ENCODE measurements at regions not wholly inside any gene's neighbourhood (a gene's known extent, or its start where the extent isn't known, plus 50 kb on each side); places are given as distances from the start of the nearest gene placed in this dataset.

DNA sequence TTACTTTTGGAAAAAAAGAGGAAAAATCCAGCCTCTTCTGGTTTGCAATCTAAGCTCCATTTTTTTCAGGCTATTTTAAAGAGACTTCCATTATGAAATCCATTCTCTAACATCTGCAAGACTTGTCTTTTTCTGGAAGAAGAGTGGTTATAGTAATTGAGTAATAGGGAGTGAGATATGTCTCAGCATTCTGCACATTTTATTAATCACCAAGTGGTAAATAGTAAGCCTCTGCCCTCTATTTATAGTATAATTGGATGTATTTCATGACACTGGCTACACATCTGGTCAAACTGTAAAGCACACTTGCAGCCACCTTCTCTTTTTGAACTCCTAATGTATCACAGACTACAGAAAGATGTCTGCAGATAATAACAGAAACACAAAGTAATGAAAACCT, 391.1 kb downstream of the ETS1 start:
- Histone ChIP-seq H3K4me1 (ENCODE audit: control insufficient read depth in 2 of 2, insufficient read depth in 2 of 2, low read length in 2 of 2) (peaks cover 11 to 12% of the 10 kb centered on the region in 2 donors), H4K20me1 (ENCODE audit: control insufficient read depth, insufficient read depth, low read length, poor library complexity, severe bottlenecking) (no peaks in the 10 kb centered on the region), H2AFZ (ENCODE audit: insufficient read depth, low read depth, low read length, poor library complexity, severe bottlenecking) (no peak overlapping the region), H3K9ac (ENCODE audit: low read length) (no peak overlapping the region), H3K27me3 (replicated peaks in 1 of 4; ENCODE audit: control extremely low read depth in 1 of 4, control insufficient read depth in 3 of 4, insufficient read depth in 4 of 4, low read length in 3 of 4) (no peaks in the 10 kb centered on the region), H3K4me3 (ENCODE audit: control extremely low read depth in 1 of 5, extremely low read depth in 1 of 5, insufficient read depth in 1 of 5, low read depth in 2 of 5, low read length in 4 of 5) (no peak overlapping the region), H3K27ac (ENCODE audit: low read length in 2 of 2) (no peak overlapping the region), H3K36me3 (replicated peaks in 1 of 2; ENCODE audit: control extremely low read depth in 1 of 2, control insufficient read depth in 1 of 2, extremely low read depth in 1 of 2, insufficient read depth in 2 of 2, low read length in 1 of 2) (no peaks in the 10 kb centered on the region), H3K4me2 (replicated peaks; ENCODE audit: low read depth, low read length, poor library complexity, severe bottlenecking) (no peak overlapping the region), H3K79me2 (ENCODE audit: control insufficient read depth, insufficient read depth, low read length) (no peaks in the 10 kb centered on the region), H3K9me3 (ENCODE audit: control extremely low read depth in 1 of 3, control insufficient read depth in 2 of 3, insufficient read depth in 1 of 3, low read length in 2 of 3) (no peaks in the 10 kb centered on the region)
- Mint-ChIP-seq H3K9me3 (ENCODE audit: insufficient read depth) (no peaks in the 10 kb centered on the region), H3K4me1 (peaks cover 17% of the 10 kb centered on the region), H3K4me3 (no peak overlapping the region), H3K27me3 (no peaks in the 10 kb centered on the region), H3K27ac (no peak overlapping the region)
- ChIA-PET CTCF (interaction anchor here (0.6 to 2.1 kb wide), 3 partner anchors 19 to 435 kb away, joined by 3 to 20 read pairs (median 3); no protein-coding TSS in a partner anchor), POLR2A (no interaction called here)
- ATAC-seq (ENCODE audit: low read depth): no peak
- DNase-seq: no peak
- intact Hi-C loops (cut with micrococcal nuclease): loop anchor here (5.0 to 10.0 kb wide), 2 partner anchors 89 to 321 kb away; no protein-coding TSS in a partner anchor
- TF ChIP-seq, protein P1, sequence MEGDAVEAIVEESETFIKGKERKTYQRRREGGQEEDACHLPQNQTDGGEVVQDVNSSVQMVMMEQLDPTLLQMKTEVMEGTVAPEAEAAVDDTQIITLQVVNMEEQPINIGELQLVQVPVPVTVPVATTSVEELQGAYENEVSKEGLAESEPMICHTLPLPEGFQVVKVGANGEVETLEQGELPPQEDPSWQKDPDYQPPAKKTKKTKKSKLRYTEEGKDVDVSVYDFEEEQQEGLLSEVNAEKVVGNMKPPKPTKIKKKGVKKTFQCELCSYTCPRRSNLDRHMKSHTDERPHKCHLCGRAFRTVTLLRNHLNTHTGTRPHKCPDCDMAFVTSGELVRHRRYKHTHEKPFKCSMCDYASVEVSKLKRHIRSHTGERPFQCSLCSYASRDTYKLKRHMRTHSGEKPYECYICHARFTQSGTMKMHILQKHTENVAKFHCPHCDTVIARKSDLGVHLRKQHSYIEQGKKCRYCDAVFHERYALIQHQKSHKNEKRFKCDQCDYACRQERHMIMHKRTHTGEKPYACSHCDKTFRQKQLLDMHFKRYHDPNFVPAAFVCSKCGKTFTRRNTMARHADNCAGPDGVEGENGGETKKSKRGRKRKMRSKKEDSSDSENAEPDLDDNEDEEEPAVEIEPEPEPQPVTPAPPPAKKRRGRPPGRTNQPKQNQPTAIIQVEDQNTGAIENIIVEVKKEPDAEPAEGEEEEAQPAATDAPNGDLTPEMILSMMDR (IDR thresholded peaks at IDR 0.05): no peak

DNA sequence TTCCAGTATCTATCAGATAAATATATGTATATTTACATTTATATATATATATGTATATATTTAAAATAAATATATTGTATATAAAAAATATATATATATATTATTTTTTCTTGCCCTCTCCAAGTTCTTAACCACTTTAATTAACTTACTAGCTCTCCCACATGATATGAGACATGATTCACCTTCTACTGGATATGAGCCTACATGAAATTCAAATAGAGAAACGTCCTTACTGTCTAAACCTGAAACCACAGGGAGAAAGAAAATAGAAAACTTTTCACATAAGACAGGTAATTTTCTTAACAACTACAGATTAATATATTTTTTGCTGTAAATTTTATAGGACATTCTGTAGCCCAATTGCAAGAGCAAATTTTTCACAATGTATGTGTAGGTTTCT, 391.6 kb downstream of the ETS1 start:
- no peaks in the 10 kb centered on the region for H3K36me3 ChIP-seq (replicated peaks in 1 of 2; ENCODE audit: control extremely low read depth in 1 of 2, control insufficient read depth in 1 of 2, extremely low read depth in 1 of 2, insufficient read depth in 2 of 2, low read length in 1 of 2)
- Mint-ChIP-seq H3K9me3 (ENCODE audit: insufficient read depth) (no peaks in the 10 kb centered on the region), H3K4me3 (no peak overlapping the region), H3K27me3 (no peaks in the 10 kb centered on the region), H3K4me1 (peaks cover 17% of the 10 kb centered on the region), H3K27ac (no peak overlapping the region)
- H3K27ac ChIP-seq (ENCODE audit: low read length in 2 of 2): no peak overlapping the region
- intact Hi-C loops (cut with micrococcal nuclease): loop anchor here (1.0 to 10.0 kb wide), 3 partner anchors 89 to 435 kb away; no protein-coding TSS in a partner anchor
- no peaks in the 10 kb centered on the region for H3K9me3 ChIP-seq (ENCODE audit: control extremely low read depth in 1 of 3, control insufficient read depth in 2 of 3, insufficient read depth in 1 of 3, low read length in 2 of 3)
- no CpG with 5 or more reads among the region's 1 CpG for WGBS (ENCODE audit: insufficient coverage)
- no peak for TF ChIP-seq EZH2 (IDR thresholded peaks at IDR 0.05; ENCODE audit: borderline replicate concordance, insufficient read depth, low read depth, low read length, poor library complexity, severe bottlenecking)
- TF ChIP-seq, protein P1 (IDR thresholded peaks at IDR 0.05): no peak
- no peak overlapping the region for H3K4me2 ChIP-seq (replicated peaks; ENCODE audit: low read depth, low read length, poor library complexity, severe bottlenecking)
- no peak overlapping the region for H2AFZ ChIP-seq (ENCODE audit: insufficient read depth, low read depth, low read length, poor library complexity, severe bottlenecking)
- no peak overlapping the region for H3K4me3 ChIP-seq (ENCODE audit: control extremely low read depth in 1 of 5, extremely low read depth in 1 of 5, insufficient read depth in 1 of 5, low read depth in 2 of 5, low read length in 4 of 5)
- ChIA-PET POLR2A (no interaction called here), CTCF (interaction anchor here (0.8 to 2.1 kb wide), 4 partner anchors 93 to 489 kb away, joined by 3 to 20 read pairs (median 3); no protein-coding TSS in a partner anchor)
- no peak for DNase-seq
- H4K20me1 ChIP-seq (ENCODE audit: control insufficient read depth, insufficient read depth, low read length, poor library complexity, severe bottlenecking): no peaks in the 10 kb centered on the region
- H3K27me3 ChIP-seq (replicated peaks in 1 of 4; ENCODE audit: control extremely low read depth in 1 of 4, control insufficient read depth in 3 of 4, insufficient read depth in 4 of 4, low read length in 3 of 4): no peaks in the 10 kb centered on the region
- no peak overlapping the region for H3K9ac ChIP-seq (ENCODE audit: low read length)
- H3K79me2 ChIP-seq (ENCODE audit: control insufficient read depth, insufficient read depth, low read length): no peaks in the 10 kb centered on the region
- H3K4me1 ChIP-seq (ENCODE audit: control insufficient read depth in 2 of 2, insufficient read depth in 2 of 2, low read length in 2 of 2): peaks cover 11 to 12% of the 10 kb centered on the region in 2 donors
- no peak for ATAC-seq (ENCODE audit: low read depth)

Data from B cell (primary cell).